GM18505 (cell line): ENCODE measurements at regions not wholly inside any gene's neighbourhood (a gene's known extent, or its start where the extent isn't known, plus 50 kb on each side); places are given as distances from the start of the nearest gene placed in this dataset.

Experiments used
- ATAC-seq: cut with Tn5 transposase; IDR thresholded peaks from one replicate; pipeline ENCODE4 v1.9.1; 2021; ENCODE audit not compliant: unreplicated experiment
- POLR2A ChIP-seq: IDR thresholded peaks from 4 replicates; pipeline ENCODE4 v1.6.1; 2011; ENCODE audit warnings: borderline replicate concordance; ENCODE audit not compliant: insufficient read depth, insufficient read length; ENCODE audit errors: extremely low read depth

DNA sequence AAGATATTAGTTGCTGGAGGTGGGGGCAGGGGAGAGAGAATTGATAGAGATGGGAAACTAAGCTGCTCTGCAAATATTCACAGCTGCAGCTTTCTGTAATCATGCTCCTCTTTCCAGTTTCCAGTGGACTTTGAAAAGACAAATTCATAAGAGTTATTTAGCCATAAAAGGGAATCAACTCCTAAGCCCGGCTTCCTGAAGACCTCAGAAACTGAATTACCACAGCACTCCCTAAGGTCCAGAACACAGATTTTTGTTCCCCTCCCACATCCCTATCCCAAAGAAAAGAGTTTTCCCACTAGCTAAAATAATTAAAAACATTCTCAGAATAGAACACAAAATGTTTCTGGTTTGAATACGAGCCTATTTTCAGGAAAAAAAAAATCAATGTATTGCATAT is 871.8 kb upstream of the NR2F2 start:
- no peak for TF ChIP-seq POLR2A
- no peak for ATAC-seq

DNA sequence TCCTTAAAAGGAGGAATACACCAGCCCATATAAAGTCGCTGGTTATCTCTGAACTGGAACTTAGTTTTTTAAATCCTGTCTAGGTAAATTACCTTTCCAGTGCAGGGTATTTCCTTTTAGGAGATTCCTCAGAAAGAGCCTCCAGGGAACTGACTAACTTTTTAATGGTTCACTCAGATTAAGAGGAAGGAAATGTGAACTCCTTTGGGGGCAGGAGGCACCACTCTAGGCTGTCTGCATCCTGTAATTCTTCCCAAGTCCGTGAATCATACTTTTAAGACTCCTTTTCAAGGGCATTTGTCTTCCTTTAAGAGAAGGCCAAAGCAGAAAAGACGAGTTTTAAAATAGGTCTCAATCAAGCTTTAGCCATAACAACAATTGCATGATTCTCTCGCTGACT is 871.2 kb upstream of the NR2F2 start:
- TF ChIP-seq POLR2A = no peak
- ATAC-seq = no peak

DNA sequence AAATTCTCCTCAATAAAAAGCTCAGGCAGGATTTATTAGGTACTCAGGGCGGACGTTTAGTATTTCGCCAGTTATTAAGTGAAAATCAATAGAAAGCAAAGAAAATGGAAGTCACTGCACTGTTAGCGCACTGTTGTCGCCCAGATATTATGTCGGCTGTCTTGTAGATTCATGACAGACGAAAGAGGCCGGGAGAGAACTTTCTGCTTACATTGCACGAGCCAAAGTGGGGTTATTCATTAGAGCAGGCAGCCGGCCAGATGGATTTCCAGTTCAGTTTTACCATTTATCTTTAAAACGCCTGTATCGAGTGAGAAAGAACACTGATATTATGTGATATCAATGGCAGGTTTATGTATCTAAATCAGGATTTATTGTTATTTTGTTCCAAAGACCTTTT is 866.0 kb upstream of the NR2F2 start:
- no peak for ATAC-seq
- TF ChIP-seq POLR2A = no peak

DNA sequence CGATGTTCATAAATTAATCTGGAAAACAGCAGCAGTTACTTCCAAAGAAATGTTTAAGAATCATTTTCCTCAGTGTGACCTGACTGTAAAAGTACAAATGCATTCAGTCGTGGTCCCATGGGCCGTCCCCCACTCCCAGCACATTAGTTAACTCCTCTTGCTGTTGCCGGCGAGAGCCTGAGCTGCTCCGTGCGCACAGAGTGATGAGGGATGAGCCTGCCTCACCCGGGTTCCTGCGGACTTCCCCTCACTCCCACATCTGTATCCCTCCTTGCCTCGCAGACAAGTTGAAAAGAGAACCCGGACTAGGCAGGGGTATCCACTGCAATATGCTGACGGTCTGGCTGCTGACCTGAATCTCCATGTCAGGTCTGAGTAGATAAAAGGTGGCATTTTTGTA is 861.7 kb upstream of the NR2F2 start:
- ATAC-seq = no peak
- TF ChIP-seq POLR2A = no peak

DNA sequence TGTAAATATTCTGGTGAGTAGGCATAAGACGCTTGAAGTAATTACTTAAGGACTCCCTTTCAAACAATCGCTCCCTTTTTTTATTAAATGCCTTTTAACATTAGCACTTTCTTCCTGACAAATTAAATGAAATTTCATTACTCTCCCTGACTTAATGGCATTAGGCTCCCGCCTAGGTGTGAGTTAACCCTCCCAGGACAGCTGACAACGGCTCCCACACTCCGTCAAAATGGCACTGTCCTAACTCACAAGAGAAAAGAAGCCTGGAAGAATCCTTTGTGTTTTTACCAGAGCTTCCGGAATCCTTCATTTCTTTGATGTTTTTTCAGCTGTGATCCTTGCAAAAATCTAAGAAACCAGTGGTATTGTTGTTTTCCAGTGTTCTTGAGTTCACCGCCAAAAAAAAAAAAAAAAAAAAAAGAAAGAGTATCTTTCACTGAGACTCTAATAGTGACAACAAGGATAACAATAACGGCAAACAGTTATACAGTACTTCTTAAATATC is 861.0 kb upstream of the NR2F2 start:
- no peak for TF ChIP-seq POLR2A
- ATAC-seq = no peak

DNA sequence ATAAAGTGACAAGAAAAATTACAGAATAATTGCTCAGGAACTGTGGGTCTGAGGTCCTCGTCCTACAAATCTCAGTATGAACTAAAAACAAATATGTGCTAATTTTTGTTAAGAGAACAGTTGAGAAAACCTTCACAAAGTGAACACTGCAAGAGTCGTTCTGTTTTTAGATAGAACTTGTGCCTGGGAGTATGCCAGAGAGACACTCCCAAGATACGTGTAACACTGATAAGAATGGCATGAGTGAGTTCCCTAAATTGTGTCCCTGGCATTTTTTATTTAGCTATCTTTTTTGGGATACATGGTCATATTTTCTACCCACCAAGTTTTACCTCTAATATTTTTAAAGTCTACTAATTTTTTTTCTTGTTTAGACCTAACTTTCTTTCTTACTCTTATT is 860.0 kb upstream of the NR2F2 start:
- no peak for TF ChIP-seq POLR2A
- ATAC-seq = no peak

DNA sequence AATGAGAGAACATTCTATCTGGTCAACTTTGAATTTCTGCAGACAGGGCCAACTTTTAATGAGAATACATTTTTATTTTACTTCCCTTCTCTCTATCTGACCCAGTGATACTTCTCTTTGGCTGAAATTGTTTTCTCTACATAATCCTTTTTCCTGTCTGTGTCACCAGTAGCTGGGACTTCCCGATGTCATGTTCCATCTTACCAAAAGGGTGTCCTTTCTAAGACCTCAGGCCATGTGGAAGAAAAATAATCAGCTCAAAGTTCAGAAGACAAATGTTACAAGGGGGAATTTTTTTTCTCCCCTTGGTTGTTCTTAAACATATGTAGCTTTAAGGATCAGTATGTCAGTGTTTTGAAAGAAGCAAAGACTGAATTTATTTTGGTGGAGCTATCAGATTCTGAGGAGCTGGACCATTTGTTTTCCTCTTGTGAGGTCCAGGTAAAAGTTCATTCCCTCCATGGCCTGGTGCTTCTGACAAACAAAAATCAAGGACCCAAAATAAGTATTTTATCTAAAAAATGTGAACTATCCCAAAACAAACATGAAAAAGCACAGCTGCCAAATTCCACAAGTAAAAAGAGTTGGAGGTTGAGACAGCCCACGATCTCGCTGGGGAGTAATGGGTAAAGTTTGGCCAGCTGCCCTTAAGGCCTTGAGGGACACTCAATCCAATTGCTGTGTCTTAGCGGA is 859.4 kb upstream of the NR2F2 start:
- ATAC-seq = no peak

DNA sequence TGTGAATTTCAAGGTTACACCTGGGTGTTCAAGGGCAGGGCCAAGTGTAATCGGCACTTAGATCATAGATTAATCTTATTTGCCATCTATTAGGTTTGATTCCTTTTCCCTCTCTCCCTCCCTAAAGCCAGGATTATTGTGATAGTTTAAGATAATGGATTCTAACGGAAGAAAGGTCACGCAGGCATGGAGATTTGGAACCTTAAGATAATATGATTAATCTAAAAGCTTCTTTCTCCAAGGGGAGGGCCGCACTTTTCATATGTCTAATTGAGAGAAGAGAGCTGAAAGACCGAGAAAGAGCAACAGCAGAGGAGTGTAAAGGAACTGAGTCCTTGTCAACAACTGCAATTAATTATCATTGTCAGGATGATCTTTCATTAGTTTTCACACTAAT is 858.8 kb upstream of the NR2F2 start:
- ATAC-seq = no peak
- no peak for TF ChIP-seq POLR2A

More for the DNA sequence above, 859.4 kb upstream of the NR2F2 start:
- TF ChIP-seq POLR2A = no peak

DNA sequence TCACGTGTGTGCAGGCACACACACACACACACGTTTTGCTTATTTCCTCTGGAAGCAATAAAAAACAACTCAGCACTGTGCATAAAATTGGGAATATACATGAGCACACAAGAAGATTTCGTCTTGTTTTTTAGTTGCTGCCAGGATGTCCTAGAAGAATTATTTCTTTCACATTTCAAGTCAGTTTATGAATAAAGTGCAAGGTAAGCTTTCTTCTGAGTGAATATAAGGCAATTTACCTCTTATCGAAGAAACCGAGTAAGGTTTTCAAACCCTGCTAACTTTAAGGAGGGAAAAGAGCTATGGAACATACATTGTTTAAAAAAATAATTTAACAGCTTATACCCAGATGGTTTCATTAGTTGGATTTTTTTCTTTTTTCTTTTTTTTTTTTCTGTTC is 855.4 kb upstream of the NR2F2 start:
- no peak for TF ChIP-seq POLR2A
- ATAC-seq = no peak

DNA sequence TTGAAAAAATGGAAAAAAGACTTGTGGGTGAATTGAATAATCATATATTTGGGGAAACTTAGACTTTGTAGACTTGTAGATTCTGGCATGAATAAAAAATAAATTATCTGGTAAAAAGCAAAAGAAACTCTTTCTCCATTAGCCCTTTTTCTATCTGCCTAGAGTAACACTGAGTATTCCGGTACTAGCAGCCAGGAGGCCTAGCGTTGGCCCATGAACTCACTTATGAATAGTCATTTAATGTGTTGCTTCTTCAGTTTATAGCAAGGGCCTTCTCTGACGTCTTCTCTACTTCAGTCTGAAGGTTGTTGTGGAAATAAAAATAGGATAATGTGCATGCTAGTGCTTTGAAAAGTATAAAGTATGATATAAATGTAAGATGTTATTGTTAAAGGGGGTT is 851.2 kb upstream of the NR2F2 start:
- ATAC-seq = no peak
- no peak for TF ChIP-seq POLR2A

DNA sequence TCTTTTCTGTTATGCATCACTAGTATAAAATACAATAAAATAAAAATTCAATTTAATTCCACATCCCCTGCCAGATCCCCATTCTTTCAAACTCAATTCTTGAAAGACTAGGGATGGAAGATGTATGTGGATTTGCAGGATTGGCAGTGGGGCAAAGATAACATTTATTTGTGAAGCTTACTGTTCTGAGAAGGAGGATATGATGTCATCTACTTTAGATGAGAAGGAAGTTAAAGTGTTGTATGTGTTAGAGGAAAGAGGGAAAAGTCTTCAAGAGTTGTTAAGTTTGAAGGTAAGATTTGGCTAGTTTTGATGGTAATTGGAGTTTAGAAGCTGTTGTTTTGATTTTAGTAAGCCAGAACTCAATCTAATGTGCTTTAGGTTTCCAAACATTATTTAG is 845.1 kb upstream of the NR2F2 start:
- no peak for TF ChIP-seq POLR2A
- ATAC-seq = no peak

DNA sequence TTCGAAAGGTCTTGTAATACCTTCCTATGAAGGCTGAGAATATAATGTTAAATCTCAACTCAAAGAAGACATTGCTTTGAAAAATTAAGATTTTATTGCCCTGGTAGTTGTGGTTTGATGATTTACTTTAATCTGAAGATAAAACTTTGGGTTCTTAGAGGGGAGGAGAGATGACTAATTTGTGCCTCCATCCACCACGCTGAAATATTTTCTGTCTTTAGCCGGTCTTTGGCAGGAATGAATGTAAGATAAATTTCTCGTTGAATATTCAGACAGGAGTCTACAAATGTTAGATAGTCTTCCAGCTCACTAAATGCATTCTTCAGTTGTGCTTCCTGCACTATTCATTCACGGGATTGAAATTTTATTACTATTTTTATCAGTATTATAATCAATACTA is 844.3 kb upstream of the NR2F2 start:
- ATAC-seq = no peak
- no peak for TF ChIP-seq POLR2A

DNA sequence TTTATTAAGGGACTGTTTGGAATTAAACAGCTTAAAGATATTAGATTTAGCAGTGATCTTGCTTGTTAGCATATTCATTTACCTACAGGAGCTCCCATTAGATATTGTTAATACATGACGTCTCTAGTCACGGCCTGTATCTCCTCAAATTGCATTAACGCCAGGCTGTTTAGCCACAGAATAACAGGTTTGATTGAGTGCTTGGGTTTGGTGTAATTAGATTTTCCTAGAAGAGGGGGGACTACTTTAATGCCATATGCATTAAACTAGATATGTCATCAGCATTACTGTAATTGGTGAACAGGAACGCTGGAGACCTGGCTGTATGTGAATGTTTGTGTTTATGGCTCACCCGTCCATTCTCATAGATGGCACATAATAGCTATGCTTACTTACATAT is 841.4 kb upstream of the NR2F2 start:
- no peak for ATAC-seq
- no peak for TF ChIP-seq POLR2A

DNA sequence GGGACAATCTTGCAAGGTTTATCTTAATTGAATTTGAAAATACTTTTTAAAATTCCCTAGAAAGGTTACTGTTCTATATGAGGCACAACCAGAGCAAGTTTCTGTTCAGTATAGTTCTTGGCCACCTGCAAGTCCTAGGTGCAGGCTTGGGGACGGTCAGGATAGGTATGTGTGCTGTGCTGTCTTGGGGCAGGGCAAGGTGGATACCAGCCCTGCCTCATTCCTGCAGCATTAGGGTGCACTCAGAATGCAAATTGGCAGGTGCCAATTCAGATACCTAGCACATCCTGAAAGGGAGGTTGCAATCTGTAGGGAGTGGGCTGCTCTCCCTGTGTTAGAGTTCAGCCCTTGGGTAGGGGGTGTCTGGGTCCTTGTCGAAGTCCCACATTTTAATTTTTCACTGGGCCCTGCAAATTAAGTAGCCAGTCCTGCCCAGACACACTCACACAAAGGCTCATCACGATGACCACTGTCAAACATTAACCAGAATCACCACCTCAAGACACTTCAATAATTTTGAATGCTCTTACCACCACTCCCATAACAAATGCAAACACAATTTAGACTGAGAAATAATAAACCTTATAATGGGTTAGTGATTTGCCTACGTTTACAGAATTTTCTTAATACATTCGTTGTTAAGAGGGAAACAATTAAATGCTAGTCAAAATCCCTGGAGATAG is 838.0 kb upstream of the NR2F2 start:
- no peak for ATAC-seq
- no peak for TF ChIP-seq POLR2A

DNA sequence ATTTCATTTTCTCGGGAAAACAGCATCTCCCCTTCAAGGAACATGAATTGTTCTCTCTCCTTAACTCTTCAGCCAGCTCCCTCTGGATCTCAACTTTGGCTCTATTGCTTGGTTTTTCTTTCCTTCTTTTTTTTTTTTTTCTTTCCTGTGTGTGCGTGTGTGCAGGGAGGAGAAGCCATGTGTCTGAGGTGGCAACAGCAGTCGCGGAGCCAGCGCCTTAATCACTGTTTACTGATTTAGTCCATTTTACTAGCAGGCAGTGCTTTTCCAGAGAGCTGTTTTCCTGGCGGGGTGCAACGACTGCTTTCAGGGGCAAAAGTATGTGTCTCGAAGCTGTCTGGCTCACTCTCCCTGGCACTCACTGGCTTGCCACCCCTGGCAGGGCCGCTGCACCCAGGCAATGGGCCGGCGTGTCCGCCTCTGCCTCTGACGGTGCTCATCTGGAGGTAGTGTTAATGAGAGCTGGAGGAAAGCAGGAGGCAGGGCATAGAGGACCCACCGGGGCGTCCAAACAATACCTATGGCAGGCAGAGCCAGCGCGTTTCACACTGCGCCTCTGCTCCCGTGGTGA is 835.4 kb upstream of the NR2F2 start:
- ATAC-seq = no peak
- no peak for TF ChIP-seq POLR2A

DNA sequence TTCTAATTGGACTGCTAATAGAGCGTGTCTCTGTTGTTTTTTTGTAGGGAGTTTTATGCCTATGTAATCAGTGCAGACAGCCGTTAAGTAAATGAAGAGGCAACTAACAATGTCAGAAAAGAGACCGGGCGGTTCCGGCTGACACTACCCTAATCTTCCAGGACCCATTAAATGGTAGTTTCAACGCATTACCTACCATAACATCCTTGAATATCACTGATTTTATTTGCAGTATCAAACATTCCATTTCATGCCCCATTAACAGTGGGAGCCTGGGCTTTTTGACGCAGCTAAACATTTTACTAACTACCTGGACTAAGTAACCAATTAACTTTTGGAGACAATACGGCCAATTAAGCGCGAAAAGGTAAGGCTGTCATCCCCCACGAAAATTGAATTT is 832.9 kb upstream of the NR2F2 start:
- ATAC-seq = no peak
- no peak for TF ChIP-seq POLR2A
